GM21367 (cell line): ENCODE measurements at regions not wholly inside any gene's neighbourhood (a gene's known extent, or its start where the extent isn't known, plus 50 kb on each side); places are given as distances from the start of the nearest gene placed in this dataset.

Source experiments
- ATAC-seq: cut with Tn5 transposase; IDR thresholded peaks from one replicate; pipeline ENCODE4 v1.9.1; 2021; ENCODE audit not compliant: unreplicated experiment

DNA sequence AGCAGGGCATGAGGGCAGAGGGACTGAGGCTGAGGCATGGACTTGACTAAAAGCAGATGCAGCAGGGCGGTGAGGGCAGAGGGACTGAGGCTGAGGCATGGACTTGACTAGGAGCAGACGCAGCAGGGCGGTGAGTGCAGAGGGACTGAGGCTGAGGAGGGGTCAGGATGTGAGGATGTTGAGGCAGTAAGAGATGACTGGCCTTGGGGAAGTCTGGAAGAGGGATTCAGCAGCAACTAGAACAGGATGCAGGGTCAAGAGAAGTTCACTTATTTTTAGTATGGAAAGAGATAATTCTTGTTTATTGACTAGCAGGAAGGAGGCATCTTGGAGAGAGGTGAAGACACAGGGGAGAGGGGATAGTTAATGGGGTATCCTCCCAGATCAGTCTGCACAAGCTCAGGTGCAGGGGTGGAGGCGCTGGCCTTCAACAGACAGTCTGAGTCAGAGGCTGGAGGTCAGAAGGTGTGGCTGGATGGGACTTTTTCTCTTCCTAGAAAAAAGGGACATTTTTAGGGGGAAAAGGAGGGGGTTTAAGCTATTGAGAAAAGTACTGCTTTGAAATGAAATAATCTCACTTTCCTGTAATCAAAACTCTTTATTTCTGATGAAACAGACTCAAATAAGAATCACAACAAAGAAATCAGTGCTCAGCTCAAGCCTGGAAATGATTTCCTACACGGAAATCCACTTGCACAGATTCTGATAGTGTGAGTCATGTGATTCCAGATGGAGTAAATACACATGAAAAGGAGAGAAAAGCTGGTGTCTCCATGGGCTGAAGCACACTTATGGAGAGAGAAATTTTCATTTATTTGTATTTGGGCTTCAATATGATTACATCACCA lies 130.9 kb downstream of the PALM2AKAP2 start:
- no peak for ATAC-seq

GRCh38 chr9:109912082-109912582 lies 132.1 kb downstream of the PALM2AKAP2 start:
- ATAC-seq: no peak

- no peak for ATAC-seq
Observed at GRCh38 chr9:109912726-109913460, 132.9 kb downstream of the PALM2AKAP2 start.

GRCh38 chr9:109913461-109913810 lies 133.4 kb downstream of the PALM2AKAP2 start:
- no peak for ATAC-seq

GRCh38 chr9:109914280-109915027 lies 134.5 kb downstream of the PALM2AKAP2 start:
- peak; percentile 46 for ATAC-seq

GRCh38 chr9:109916316-109916715 lies 136.3 kb downstream of the PALM2AKAP2 start:
- ATAC-seq: no peak

- peak; percentile 56 for ATAC-seq
Observed at GRCh38 chr9:109918339-109919163, 138.6 kb downstream of the PALM2AKAP2 start.

DNA sequence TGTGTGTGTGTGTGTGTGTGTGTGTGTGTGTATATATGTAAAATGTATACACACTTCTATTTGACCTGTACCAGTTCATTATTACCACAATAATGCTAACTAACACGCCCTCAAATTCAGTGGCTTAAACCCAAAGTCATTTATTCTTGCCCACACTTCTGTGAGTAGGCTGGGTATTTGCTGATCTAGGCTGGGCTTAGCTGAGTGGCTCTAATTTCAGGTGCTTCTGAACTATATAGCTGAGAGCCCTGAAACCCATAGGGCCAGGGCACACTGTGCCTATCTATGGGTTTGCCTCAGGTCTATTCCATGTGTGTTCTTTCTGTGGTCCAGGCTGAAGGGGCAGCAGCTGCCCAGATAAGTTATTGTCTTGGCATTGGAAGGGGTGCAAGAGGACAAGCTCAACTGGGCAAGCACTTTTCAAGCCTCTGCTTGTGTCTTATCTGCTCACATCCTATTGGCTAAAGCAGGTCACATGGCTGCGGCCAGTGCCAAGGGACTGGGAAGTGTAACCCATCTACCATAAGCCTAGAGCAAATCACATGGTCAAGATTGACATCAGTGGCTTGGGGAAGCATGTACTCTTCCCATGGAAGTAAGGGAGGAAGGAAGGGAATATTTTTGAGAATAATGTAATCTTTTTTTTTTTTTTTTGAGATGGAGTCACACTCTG lies 139.9 kb downstream of the PALM2AKAP2 start:
- no peak for ATAC-seq

- no peak for ATAC-seq
Observed at GRCh38 chr9:109922617-109923470, 142.8 kb downstream of the PALM2AKAP2 start.

GRCh38 chr9:109923471-109923760 lies 143.4 kb downstream of the PALM2AKAP2 start:
- ATAC-seq: no peak

GRCh38 chr9:109923806-109924205 lies 143.8 kb downstream of the PALM2AKAP2 start:
- ATAC-seq: no peak

- ATAC-seq: no peak
Observed at GRCh38 chr9:109925799-109926198, 145.8 kb downstream of the PALM2AKAP2 start.

DNA sequence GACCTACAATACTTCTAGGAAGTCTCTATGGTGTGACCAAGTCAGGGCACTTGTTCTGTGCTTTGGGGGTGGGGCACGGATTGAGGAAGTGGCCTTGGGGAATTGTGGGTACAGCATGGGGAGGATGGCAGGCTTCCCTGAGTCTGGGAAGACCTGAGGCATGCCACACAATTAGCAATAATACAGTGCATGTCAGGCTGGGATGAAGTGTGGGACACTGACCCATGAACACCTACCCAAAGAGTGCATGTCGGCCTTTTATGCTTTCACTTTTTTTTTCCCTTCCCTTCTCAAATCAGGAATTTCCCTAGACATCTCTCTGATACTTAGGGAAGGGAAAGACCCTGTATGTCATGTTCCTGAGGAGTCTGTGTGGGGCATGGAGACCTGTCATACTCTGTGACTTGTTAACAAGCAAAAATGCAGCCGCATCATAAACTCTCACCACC lies 146.4 kb downstream of the PALM2AKAP2 start:
- peak; percentile 56 for ATAC-seq

GRCh38 chr9:109931623-109932022 lies 151.6 kb downstream of the PALM2AKAP2 start:
- ATAC-seq: no peak

DNA sequence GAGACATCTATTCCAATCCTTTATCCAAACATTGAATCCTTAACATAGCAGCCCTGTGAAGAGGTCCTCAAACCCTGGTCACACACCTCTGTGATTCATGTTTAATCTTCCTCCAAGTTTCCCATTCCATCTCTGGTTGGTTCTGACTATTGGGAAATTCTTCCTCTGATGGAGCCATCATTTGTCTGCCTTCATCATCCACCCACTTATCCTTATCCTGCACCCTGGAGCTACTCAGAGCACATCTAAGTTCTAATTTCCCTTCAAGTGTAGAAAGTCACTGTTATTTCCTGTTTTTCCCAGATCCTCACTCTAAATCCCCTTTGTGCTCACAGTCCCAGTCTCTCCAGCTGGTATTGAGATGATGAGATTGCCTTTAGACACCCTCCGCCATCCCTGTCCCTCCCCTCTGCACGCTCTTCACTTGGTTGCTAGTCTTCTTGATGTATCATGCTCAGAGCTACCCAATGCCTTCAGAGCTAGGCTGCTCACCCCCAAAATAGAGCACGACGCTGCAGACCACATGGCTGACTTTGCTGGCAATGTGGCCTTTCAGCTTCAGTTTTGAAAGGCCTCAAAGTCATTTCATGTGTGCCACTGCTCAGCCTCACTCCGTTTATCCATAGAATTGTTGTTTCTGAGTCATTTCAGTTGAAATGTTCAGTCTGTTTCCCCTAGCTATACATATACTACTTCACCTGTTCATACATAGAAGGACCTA lies 154.3 kb downstream of the PALM2AKAP2 start:
- ATAC-seq: no peak

- no peak for ATAC-seq
Observed at GRCh38 chr9:109934857-109935215, 154.8 kb downstream of the PALM2AKAP2 start.

GRCh38 chr9:109935406-109936087 lies 155.5 kb downstream of the PALM2AKAP2 start:
- ATAC-seq: no peak

GRCh38 chr9:109937861-109938453 lies 158.0 kb downstream of the PALM2AKAP2 start:
- no peak for ATAC-seq
